ENCODE measurements at regions not wholly inside any gene's neighbourhood (a gene's known extent, or its start where the extent isn't known, plus 50 kb on each side); places are given as distances from the start of the nearest gene placed in this dataset.

GRCh38 chr12:34384693-34385092 lies 362.4 kb downstream of the ALG10 start:
- ATAC-seq (no peak), DNase-seq (no peak)
- Histone ChIP-seq H3K27ac (ENCODE audit: low read length) (no peak overlapping the region), H3K4me1 (ENCODE audit: control insufficient read depth, insufficient read depth, low read length) (no peaks in the 10 kb centered on the region), H3K27me3 (ENCODE audit: control insufficient read depth, insufficient read depth, low read length) (no peaks in the 10 kb centered on the region), H3K9me3 (ENCODE audit: control insufficient read depth, insufficient read depth, low read length) (peaks cover 96% of the 10 kb centered on the region), H3K4me3 (ENCODE audit: low read length) (no peak overlapping the region), H3K36me3 (ENCODE audit: control insufficient read depth, insufficient read depth, low read length) (no peaks in the 10 kb centered on the region)
- Mint-ChIP-seq H3K36me3 (no peaks in the 10 kb centered on the region), H3K4me3 (no peak overlapping the region), H3K4me1 (no peaks in the 10 kb centered on the region), H3K27me3 (ENCODE audit: low read depth in 2 of 2) (no peaks in the 10 kb centered on the region), H3K9me3 (peaks cover 0 to 17% of the 10 kb centered on the region in 2 donors), H3K27ac (no peak overlapping the region)
- TF ChIP-seq CTCF (IDR thresholded peaks at IDR 0.05) = no peak
- 86% methylated on average over 13 of the region's 13 CpGs for WGBS (ENCODE audit: insufficient coverage)
- intact Hi-C loops (cut with micrococcal nuclease) = no loop called here

- Histone ChIP-seq H3K36me3 (ENCODE audit: control insufficient read depth, insufficient read depth, low read length) (no peaks in the 10 kb centered on the region), H3K9me3 (ENCODE audit: control insufficient read depth, insufficient read depth, low read length) (peaks cover 96% of the 10 kb centered on the region), H3K4me3 (ENCODE audit: low read length) (no peak overlapping the region), H3K4me1 (ENCODE audit: control insufficient read depth, insufficient read depth, low read length) (no peaks in the 10 kb centered on the region), H3K27ac (ENCODE audit: low read length) (no peak overlapping the region), H3K27me3 (ENCODE audit: control insufficient read depth, insufficient read depth, low read length) (no peaks in the 10 kb centered on the region)
- Mint-ChIP-seq H3K4me3 (no peak overlapping the region), H3K27me3 (ENCODE audit: low read depth in 2 of 2) (no peaks in the 10 kb centered on the region), H3K4me1 (no peaks in the 10 kb centered on the region), H3K27ac (no peak overlapping the region), H3K9me3 (peaks cover 0 to 17% of the 10 kb centered on the region in 2 donors), H3K36me3 (no peaks in the 10 kb centered on the region)
- WGBS (ENCODE audit: insufficient coverage) = 72% methylated on average over 13 of the region's 13 CpGs
- DNase-seq (no peak), ATAC-seq (no peak)
- intact Hi-C loops (cut with micrococcal nuclease) = no loop called here
- TF ChIP-seq CTCF (IDR thresholded peaks at IDR 0.05) = no peak
Observed at GRCh38 chr12:34386016-34386415, 363.7 kb downstream of the ALG10 start.

GRCh38 chr12:34386621-34387255 lies 364.4 kb downstream of the ALG10 start:
- no peaks in the 10 kb centered on the region for H3K27me3 ChIP-seq (ENCODE audit: control insufficient read depth, insufficient read depth, low read length)
- no peak overlapping the region for H3K4me3 ChIP-seq (ENCODE audit: low read length)
- no peaks in the 10 kb centered on the region for H3K36me3 Mint-ChIP-seq
- H3K4me1 ChIP-seq (ENCODE audit: control insufficient read depth, insufficient read depth, low read length) = no peaks in the 10 kb centered on the region
- intact Hi-C loops (cut with micrococcal nuclease) = no loop called here
- no peaks in the 10 kb centered on the region for H3K4me1 Mint-ChIP-seq
- TF ChIP-seq CTCF (IDR thresholded peaks at IDR 0.05) = no peak
- 79% methylated on average over 24 of the region's 24 CpGs for WGBS (ENCODE audit: insufficient coverage)
- no peaks in the 10 kb centered on the region for H3K36me3 ChIP-seq (ENCODE audit: control insufficient read depth, insufficient read depth, low read length)
- no peak for DNase-seq
- no peaks in the 10 kb centered on the region for H3K27me3 Mint-ChIP-seq (ENCODE audit: low read depth in 2 of 2)
- H3K27ac ChIP-seq (ENCODE audit: low read length) = no peak overlapping the region
- H3K9me3 ChIP-seq (ENCODE audit: control insufficient read depth, insufficient read depth, low read length) = peaks cover 96% of the 10 kb centered on the region
- peaks cover 0 to 16% of the 10 kb centered on the region in 2 donors for H3K9me3 Mint-ChIP-seq
- no peak for ATAC-seq
- no peak overlapping the region for H3K27ac Mint-ChIP-seq
- H3K4me3 Mint-ChIP-seq = no peak overlapping the region
